IMR-90 (cell line): ENCODE measurements at regions not wholly inside any gene's neighbourhood (a gene's known extent, or its start where the extent isn't known, plus 50 kb on each side); places are given as distances from the start of the nearest gene placed in this dataset.
A peak's percentile ranks its signal among the peaks of the same experiment; 100 is the strongest.

Source experiments
- ATAC-seq: fragments of 200-7000 bp; cut with Tn5 transposase; 2 replicates; pipeline ENCODE4 v1.9.1; 2020; ENCODE audit warnings: low read depth, mild to moderate bottlenecking, moderate library complexity
- BruUV-seq: library from RNA; stranded (reverse); fragments of 400-500 nt; replicated peaks from 2 replicates; lab custom pipeline; 2021; lab: Mats Ljungman, UMichigan
- CTCF ChIA-PET: fragments of 300-600 bp; formaldehyde crosslinking; extraction: SDS; loops from one replicate; lab custom pipeline; 2021; ENCODE audit warnings: antibody characterized with exemption; lab: Yijun Ruan, JAX
- POLR2A ChIA-PET: fragments of 300-600 bp; sonication (Branson Sonifier 250); formaldehyde crosslinking; loops from one replicate; lab custom pipeline; 2022; ENCODE audit warnings: antibody characterized with exemption; ENCODE audit not compliant: unreplicated experiment; lab: Charles Lee
- DNase-seq: peaks from one replicate; pipeline ENCODE4 v3.0.0; 2013
- H2AFZ ChIP-seq: replicated peaks from 2 replicates; pipeline ENCODE3; 2013; ENCODE audit warnings: low read length, mild to moderate bottlenecking; ENCODE audit not compliant: poor library complexity
- H2AK5ac ChIP-seq: 2 replicates; pipeline ENCODE4 v1.6.1; 2013; ENCODE audit warnings: low read depth, low read length, inconsistent platforms
- H2AK9ac ChIP-seq: replicated peaks from 2 replicates; pipeline ENCODE3; 2013; ENCODE audit warnings: mild to moderate bottlenecking, low read depth, low read length, moderate library complexity; ENCODE audit not compliant: poor library complexity
- H2BK120ac ChIP-seq: 2 replicates; pipeline ENCODE4 v1.6.1; 2013; ENCODE audit warnings: low read depth, low read length, inconsistent platforms
- H2BK15ac ChIP-seq: 3 replicates; pipeline ENCODE4 v1.6.1; 2013; ENCODE audit warnings: low read depth, low read length, inconsistent platforms
- H2BK20ac ChIP-seq: 2 replicates; pipeline ENCODE4 v1.6.1; 2013; ENCODE audit warnings: low read depth, mild to moderate bottlenecking, inconsistent platforms, low read length, moderate library complexity
- H2BK5ac ChIP-seq: 2 replicates; pipeline ENCODE4 v1.6.1; 2013; ENCODE audit warnings: mild to moderate bottlenecking, low read depth, low read length, inconsistent platforms; ENCODE audit not compliant: poor library complexity, severe bottlenecking
- H3K14ac ChIP-seq: replicated peaks from 2 replicates; pipeline ENCODE4 v1.6.1; 2013; ENCODE audit warnings: low read depth, low read length, inconsistent platforms
- H3K18ac ChIP-seq: 2 replicates; pipeline ENCODE4 v1.6.1; 2013; ENCODE audit warnings: low read depth, low read length, control low read depth
- H3K23ac ChIP-seq: 2 replicates; pipeline ENCODE4 v1.6.1; 2013; ENCODE audit warnings: low read depth, low read length, inconsistent platforms
- H3K27ac ChIP-seq: 2 replicates; pipeline ENCODE4 v1.5.1; 2013; ENCODE audit warnings: mild to moderate bottlenecking, control low read depth, low read length; ENCODE audit not compliant: insufficient read depth
- H3K27me3 ChIP-seq: 2 replicates; pipeline ENCODE4 v1.6.1; 2013; ENCODE audit warnings: low read length; ENCODE audit not compliant: control insufficient read depth, insufficient read depth
- H3K36me3 ChIP-seq: 2 replicates; pipeline ENCODE4 v1.6.1; 2013; ENCODE audit warnings: low read length, mixed read lengths; ENCODE audit not compliant: control insufficient read depth, insufficient read depth
- H3K4ac ChIP-seq: 2 replicates; pipeline ENCODE4 v1.6.1; 2013; ENCODE audit warnings: low read depth, low read length, inconsistent platforms
- H3K4me1 ChIP-seq: 2 replicates; pipeline ENCODE4 v1.6.1; 2013; ENCODE audit warnings: low read length, mixed read lengths; ENCODE audit not compliant: control insufficient read depth, insufficient read depth
- H3K4me2 ChIP-seq: 2 replicates; pipeline ENCODE4 v1.6.1; 2013; ENCODE audit warnings: low read depth, mild to moderate bottlenecking, control low read depth, low read length, moderate library complexity
- H3K4me3 ChIP-seq: 2 replicates; pipeline ENCODE4 v1.5.1; 2013; ENCODE audit warnings: low read depth, mild to moderate bottlenecking, control low read depth, low read length, moderate library complexity; ENCODE audit not compliant: insufficient read depth
- H3K56ac ChIP-seq: 2 replicates; pipeline ENCODE4 v1.6.1; 2013; ENCODE audit warnings: low read length, inconsistent platforms; ENCODE audit not compliant: insufficient read depth; ENCODE audit errors: extremely low read depth
- H3K79me1 ChIP-seq, 2 experiments: 2 replicates each; pipeline ENCODE4 v1.6.1; 2013; ENCODE audit warnings: low read length in 2 of 2, inconsistent platforms in 1 of 2, low read depth in 1 of 2
- H3K9ac ChIP-seq: 2 replicates; pipeline ENCODE4 v1.6.1; 2013; ENCODE audit warnings: low read depth, low read length, control low read depth
- H3K9me1 ChIP-seq: 2 replicates; pipeline ENCODE4 v1.6.1; 2013; ENCODE audit warnings: low read length, inconsistent platforms; ENCODE audit not compliant: insufficient read depth
- H3K9me3 ChIP-seq: 2 replicates; pipeline ENCODE4 v1.6.1; 2013; ENCODE audit warnings: low read length; ENCODE audit not compliant: control insufficient read depth, insufficient read depth
- H4K20me1 ChIP-seq: 2 replicates; pipeline ENCODE4 v1.6.1; 2013; ENCODE audit warnings: low read length, inconsistent platforms; ENCODE audit not compliant: insufficient read depth
- H4K5ac ChIP-seq: 2 replicates; pipeline ENCODE4 v1.6.1; 2013; ENCODE audit warnings: mild to moderate bottlenecking, low read depth, low read length, control low read depth
- H4K8ac ChIP-seq, 2 experiments: 2 replicates each; pipeline ENCODE4 v1.6.1; 2013; ENCODE audit warnings: low read depth in 2 of 2, low read length in 2 of 2, control low read depth in 1 of 2, inconsistent platforms in 1 of 2
- H4K91ac ChIP-seq: 2 replicates; pipeline ENCODE4 v1.6.1; 2013; ENCODE audit warnings: low read depth, low read length, inconsistent platforms; ENCODE audit not compliant: insufficient read depth
- ELK1 ChIP-seq: fragments of 150-350 bp; IDR thresholded peaks from 2 replicates; pipeline ENCODE4 v1.6.1; 2016; ENCODE audit warnings: low read depth, mild to moderate bottlenecking, low read length, moderate library complexity, borderline replicate concordance
- MAFK ChIP-seq: IDR thresholded peaks from 2 replicates; pipeline ENCODE4 v1.6.1; 2012; ENCODE audit warnings: low read depth, low read length, improper control_type of control experiment
- WGBS, 2 experiments: methylation state at CpG; one replicate each; pipeline versions ENCODE4 v1.1.5 to v1.1.7; 2013; ENCODE audit warnings: missing lambda C conversion rate in 2 of 2; ENCODE audit not compliant: insufficient read length in 1 of 2; ENCODE audit errors: extremely low coverage in 2 of 2; 5-methylcytosine and 5-hydroxymethylcytosine counted together
- dilution Hi-C: fragments of 300-500 bp; cut with HindIII; formaldehyde crosslinking; loops from one replicate; pipeline ENCODE4 v1.14.3; 2018; ENCODE audit warnings: low sequenced_read_pairs; ENCODE audit not compliant: unreplicated experiment
- in situ Hi-C: fragments of 300-500 bp; cut with MboI; formaldehyde crosslinking; loops from 3 replicates; pipeline ENCODE4 v1.14.3; 2019; ENCODE audit warnings: low sequenced_read_pairs, inconsistent platforms, mixed read lengths
- intact Hi-C: fragments of 100-400 bp; cut with micrococcal nuclease; formaldehyde crosslinking; loops from 2 replicates; pipeline ENCODE4 v1.10.0; 2022

DNA sequence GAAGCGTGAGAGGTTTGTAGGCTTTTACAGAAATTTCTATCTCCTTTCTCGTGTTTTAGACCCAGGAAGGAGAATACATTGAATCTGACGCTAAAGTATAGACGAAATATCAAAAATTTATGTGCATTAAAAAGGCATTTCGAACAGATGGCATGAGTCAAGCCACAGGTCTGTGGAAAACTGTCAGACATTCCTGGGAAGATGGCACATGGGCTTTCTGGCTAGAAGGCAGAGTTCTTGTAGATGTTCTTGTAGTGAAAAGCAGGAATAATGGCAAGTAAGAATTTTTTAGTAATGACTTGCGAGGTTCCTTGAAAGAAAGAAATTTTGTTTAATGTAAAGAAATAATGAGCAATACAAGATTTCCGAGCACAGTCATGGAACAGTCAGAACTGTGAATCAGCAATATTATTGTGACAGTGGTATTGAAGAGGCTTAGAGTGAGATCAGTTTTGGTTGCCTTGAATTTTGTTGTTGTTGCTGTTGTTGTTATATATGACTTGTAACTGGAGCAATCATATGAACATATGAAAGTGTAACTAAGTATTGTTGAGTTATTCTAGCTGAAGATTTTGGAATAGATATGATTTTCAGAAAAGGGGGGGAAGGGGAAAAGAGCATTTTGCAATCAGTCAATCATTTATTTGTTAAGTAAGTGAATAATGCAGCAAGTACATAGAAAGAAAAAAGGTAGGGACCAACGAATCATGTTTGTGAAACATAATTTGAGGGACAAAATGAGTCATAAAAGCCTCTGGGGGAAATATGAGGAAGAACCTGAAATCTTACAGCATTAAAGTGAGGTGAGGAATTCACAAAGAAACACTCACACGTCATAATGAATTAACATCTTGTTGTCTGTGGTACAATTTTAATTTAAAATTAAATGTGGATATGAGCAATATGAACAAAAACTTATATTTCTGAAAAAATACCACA is 339.0 kb upstream of the CTNND2 start:
- Histone ChIP-seq H3K4me3 (no peak overlapping the region), H4K8ac (no peak overlapping the region), H3K4me2 (no peak overlapping the region), H4K5ac (no peak overlapping the region), H3K4me1 (no peaks in the 10 kb centered on the region), H3K9me1 (no peaks in the 10 kb centered on the region), H3K27me3 (no peaks in the 10 kb centered on the region), H2AK9ac (no peak overlapping the region), H2AFZ (no peak overlapping the region), H2BK120ac (no peak overlapping the region), H3K18ac (no peak overlapping the region), H3K14ac (no peak overlapping the region), H3K9me3 (peaks cover 9% of the 10 kb centered on the region), H3K56ac (no peak overlapping the region), H2AK5ac (no peak overlapping the region), H2BK15ac (no peak overlapping the region), H2BK20ac (no peak overlapping the region), H3K36me3 (no peaks in the 10 kb centered on the region), H3K23ac (no peak overlapping the region), H3K27ac (no peak overlapping the region), H4K91ac (no peak overlapping the region), H3K4ac (no peak overlapping the region), H4K20me1 (no peaks in the 10 kb centered on the region), H3K79me1 (no peaks in the 10 kb centered on the region), H3K9ac (no peak overlapping the region), H2BK5ac (no peak overlapping the region)
- DNase-seq, result no peak
- in situ Hi-C loops (no loop called here), intact Hi-C loops (no loop called here), dilution Hi-C loops (no loop called here)
- no peak for ATAC-seq
- ChIA-PET CTCF (no interaction called here), POLR2A (no interaction called here)
- TF ChIP-seq MAFK, result 0 out of 2 replicates have a peak, but pooled peaks have one; percentile 23
- TF ChIP-seq ELK1, result no peak
- no TSS peak for BruUV-seq
- WGBS, 2 experiments, result 6% methylated on average over 3 of the region's 9 CpGs; no CpG with 5 or more reads in 1 of the 2 experiments
